ENCODE measurements at regions not wholly inside any gene's neighbourhood (a gene's known extent, or its start where the extent isn't known, plus 50 kb on each side); places are given as distances from the start of the nearest gene placed in this dataset.
"Not testable (repeated sequence)": the region's sequence is repeated elsewhere in the genome, so short reads cannot be mapped to it uniquely, and the experiment has no call there.

GRCh38 chrX:65871671-65872311, 168.1 kb downstream of the VSIG4 start (continued):
- no peak for TF ChIP-seq ZBTB43 (CRISPR knock-in tag; IDR thresholded peaks at IDR 0.05)
- TF ChIP-seq ATF1 (CRISPR knock-in tag; IDR thresholded peaks at IDR 0.05): no peak

GRCh38 chrX:65870544-65870943, 169.3 kb downstream of the VSIG4 start:
- H3K27ac Mint-ChIP-seq; POLR2A ChIA-PET; H3K27me3 Mint-ChIP-seq (ENCODE audit: low read depth); H3K4me3 Mint-ChIP-seq; H3K36me3 Mint-ChIP-seq; DNase-seq (ENCODE audit: low spot score); ATAC-seq; H3K4me1 Mint-ChIP-seq; H3K9me3 Mint-ChIP-seq: not testable (repeated sequence)
- CTCF ChIA-PET: interaction anchor here (2.0 kb wide), 1 partner anchor 116 kb away, joined by 23 read pairs; no protein-coding TSS in a partner anchor

GRCh38 chrX:65866773-65867172, 173.1 kb downstream of the VSIG4 start:
- H3K27ac Mint-ChIP-seq: no peak overlapping the region
- no peak overlapping the region for H3K4me3 Mint-ChIP-seq
- CTCF ChIA-PET: no interaction called here
- ATAC-seq (no peak), DNase-seq (ENCODE audit: low spot score) (no peak)
- no peaks in the 10 kb centered on the region for H3K36me3 Mint-ChIP-seq
- no peaks in the 10 kb centered on the region for H3K27me3 Mint-ChIP-seq (ENCODE audit: low read depth)
- peaks cover 11% of the 10 kb centered on the region for H3K4me1 Mint-ChIP-seq
- POLR2A ChIA-PET: no interaction called here
- no peaks in the 10 kb centered on the region for H3K9me3 Mint-ChIP-seq
- TF ChIP-seq EMX1 (CRISPR knock-in tag; IDR thresholded peaks at IDR 0.05) (no peak), USF1 (CRISPR knock-in tag; IDR thresholded peaks at IDR 0.05) (no peak), TP53 (CRISPR knock-in tag; IDR thresholded peaks at IDR 0.05) (no peak), MAX (CRISPR knock-in tag; IDR thresholded peaks at IDR 0.05) (no peak), ZBTB21 (CRISPR knock-in tag; IDR thresholded peaks at IDR 0.05; ENCODE audit: borderline replicate concordance) (no peak), FOXP4 (CRISPR knock-in tag; IDR thresholded peaks at IDR 0.05) (no peak), ARID4B (CRISPR knock-in tag; IDR thresholded peaks at IDR 0.05; ENCODE audit: borderline replicate concordance) (no peak), E2F5 (CRISPR knock-in tag; IDR thresholded peaks at IDR 0.05) (no peak), SP1 (CRISPR knock-in tag; conservative IDR thresholded peaks at IDR 0.05) (no peak), STAT6 (CRISPR knock-in tag; conservative IDR thresholded peaks at IDR 0.05; ENCODE audit: low read depth) (no peak), MYBL2 (CRISPR knock-in tag; IDR thresholded peaks at IDR 0.05) (no peak), ERG (CRISPR knock-in tag; IDR thresholded peaks at IDR 0.05) (no peak), FOXK1 (CRISPR knock-in tag; IDR thresholded peaks at IDR 0.05) (no peak), ETV6 (CRISPR knock-in tag; IDR thresholded peaks at IDR 0.05) (no peak), USF2 (CRISPR knock-in tag; IDR thresholded peaks at IDR 0.05) (no peak), CBFB (CRISPR knock-in tag; IDR thresholded peaks at IDR 0.05; ENCODE audit: low read depth) (no peak)
